ENCODE measurements at regions not wholly inside any gene's neighbourhood (a gene's known extent, or its start where the extent isn't known, plus 50 kb on each side); places are given as distances from the start of the nearest gene placed in this dataset.
"Not testable (repeated sequence)": the region's sequence is repeated elsewhere in the genome, so short reads cannot be mapped to it uniquely, and the experiment has no call there.

- H3K23ac ChIP-seq (ENCODE audit: low read length); H2BK120ac ChIP-seq (ENCODE audit: insufficient read depth, low read length, poor library complexity); H4K91ac ChIP-seq (ENCODE audit: low read depth, low read length); H3K4me1 ChIP-seq (ENCODE audit: control insufficient read depth in 1 of 2, insufficient read depth in 2 of 2, low read length in 2 of 2); H2BK5ac ChIP-seq (ENCODE audit: low read depth, low read length, poor library complexity); H4K12ac ChIP-seq (ENCODE audit: low read depth, low read length); H2AK5ac ChIP-seq (ENCODE audit: low read length); H2AFZ ChIP-seq (ENCODE audit: insufficient read depth, low read length, poor library complexity); DNase-seq; H3K27me3 ChIP-seq (ENCODE audit: insufficient read depth, low read length); H3K36me3 ChIP-seq (ENCODE audit: control insufficient read depth in 1 of 2, insufficient read depth in 2 of 2, low read length in 2 of 2); H3K4ac ChIP-seq (ENCODE audit: low read depth, low read length); H3K14ac ChIP-seq (ENCODE audit: low read length); H4K8ac ChIP-seq (ENCODE audit: low read depth, low read length); H3K79me2 ChIP-seq (ENCODE audit: control insufficient read depth, insufficient read depth, low read length, poor library complexity); H2BK12ac ChIP-seq (ENCODE audit: low read length); H3K18ac ChIP-seq (ENCODE audit: low read length); H3K79me1 ChIP-seq (ENCODE audit: low read length); H3K4me2 ChIP-seq (ENCODE audit: low read length); H3K9ac ChIP-seq (ENCODE audit: low read length); H3K4me3 ChIP-seq (ENCODE audit: low read depth, low read length); H3K27ac ChIP-seq (ENCODE audit: low read depth, low read length); H3K9me3 ChIP-seq (ENCODE audit: insufficient read depth, low read depth, low read length): not testable (repeated sequence)
- no CpG with 5 or more reads among the region's 5 CpGs for WGBS (ENCODE audit: extremely low coverage, insufficient coverage, insufficient read length)
Measured at GRCh38 chr6:130507005-130507665, 141.3 kb downstream of the TMEM200A start.

GRCh38 chr6:130507666-130508028, 141.8 kb downstream of the TMEM200A start:
- no CpG with 5 or more reads among the region's 4 CpGs for WGBS (ENCODE audit: extremely low coverage, insufficient coverage, insufficient read length)
- H3K79me2 ChIP-seq (ENCODE audit: control insufficient read depth, insufficient read depth, low read length, poor library complexity), result no peaks in the 10 kb centered on the region
- no peak overlapping the region for H3K18ac ChIP-seq (ENCODE audit: low read length)
- no peak overlapping the region for H2BK5ac ChIP-seq (ENCODE audit: low read depth, low read length, poor library complexity)
- no peaks in the 10 kb centered on the region for H3K79me1 ChIP-seq (ENCODE audit: low read length)
- no peak for DNase-seq
- no peak overlapping the region for H3K27ac ChIP-seq (ENCODE audit: low read depth, low read length)
- no peaks in the 10 kb centered on the region for H3K36me3 ChIP-seq (ENCODE audit: control insufficient read depth in 1 of 2, insufficient read depth in 2 of 2, low read length in 2 of 2)
- H3K4me3 ChIP-seq (ENCODE audit: low read depth, low read length), result no peak overlapping the region
- no peak overlapping the region for H2BK12ac ChIP-seq (ENCODE audit: low read length)
- H2BK120ac ChIP-seq (ENCODE audit: insufficient read depth, low read length, poor library complexity), result no peak overlapping the region
- no peaks in the 10 kb centered on the region for H3K27me3 ChIP-seq (ENCODE audit: insufficient read depth, low read length)
- no peak overlapping the region for H3K14ac ChIP-seq (ENCODE audit: low read length)
- no peak overlapping the region for H4K12ac ChIP-seq (ENCODE audit: low read depth, low read length)
- no peaks in the 10 kb centered on the region for H3K4me1 ChIP-seq (ENCODE audit: control insufficient read depth in 1 of 2, insufficient read depth in 2 of 2, low read length in 2 of 2)
- no peak overlapping the region for H2AK5ac ChIP-seq (ENCODE audit: low read length)
- no peak overlapping the region for H3K23ac ChIP-seq (ENCODE audit: low read length)
- H3K9me3 ChIP-seq (ENCODE audit: insufficient read depth, low read depth, low read length), result no peaks in the 10 kb centered on the region
- H3K9ac ChIP-seq (ENCODE audit: low read length), result no peak overlapping the region
- no peak overlapping the region for H4K8ac ChIP-seq (ENCODE audit: low read depth, low read length)
- H2AFZ ChIP-seq (ENCODE audit: insufficient read depth, low read length, poor library complexity), result no peak overlapping the region
- H4K91ac ChIP-seq (ENCODE audit: low read depth, low read length), result no peak overlapping the region
- H3K4ac ChIP-seq (ENCODE audit: low read depth, low read length), result no peak overlapping the region
- no peak overlapping the region for H3K4me2 ChIP-seq (ENCODE audit: low read length)

- Histone ChIP-seq H3K79me2 (ENCODE audit: control insufficient read depth, insufficient read depth, low read length, poor library complexity) (no peaks in the 10 kb centered on the region), H3K18ac (ENCODE audit: low read length) (no peak overlapping the region), H2AFZ (ENCODE audit: insufficient read depth, low read length, poor library complexity) (no peak overlapping the region), H3K27ac (ENCODE audit: low read depth, low read length) (no peak overlapping the region), H2BK120ac (ENCODE audit: insufficient read depth, low read length, poor library complexity) (no peak overlapping the region), H3K4me3 (ENCODE audit: low read depth, low read length) (no peak overlapping the region), H3K79me1 (ENCODE audit: low read length) (no peaks in the 10 kb centered on the region), H3K4ac (ENCODE audit: low read depth, low read length) (no peak overlapping the region), H4K91ac (ENCODE audit: low read depth, low read length) (no peak overlapping the region), H3K36me3 (ENCODE audit: control insufficient read depth in 1 of 2, insufficient read depth in 2 of 2, low read length in 2 of 2) (no peaks in the 10 kb centered on the region), H2AK5ac (ENCODE audit: low read length) (no peak overlapping the region), H4K12ac (ENCODE audit: low read depth, low read length) (no peak overlapping the region), H2BK5ac (ENCODE audit: low read depth, low read length, poor library complexity) (no peak overlapping the region), H4K8ac (ENCODE audit: low read depth, low read length) (no peak overlapping the region), H3K4me2 (ENCODE audit: low read length) (no peak overlapping the region), H3K14ac (ENCODE audit: low read length) (no peak overlapping the region), H3K27me3 (ENCODE audit: insufficient read depth, low read length) (no peaks in the 10 kb centered on the region), H3K23ac (ENCODE audit: low read length) (no peak overlapping the region), H2BK12ac (ENCODE audit: low read length) (no peak overlapping the region), H3K4me1 (ENCODE audit: control insufficient read depth in 1 of 2, insufficient read depth in 2 of 2, low read length in 2 of 2) (no peaks in the 10 kb centered on the region), H3K9ac (ENCODE audit: low read length) (no peak overlapping the region), H3K9me3 (ENCODE audit: insufficient read depth, low read depth, low read length) (no peaks in the 10 kb centered on the region)
- no CpG with 5 or more reads among the region's 3 CpGs for WGBS (ENCODE audit: extremely low coverage, insufficient coverage, insufficient read length)
- no peak for DNase-seq
Measured at GRCh38 chr6:130513770-130514169, 148.0 kb downstream of the TMEM200A start.

- Histone ChIP-seq H3K18ac (ENCODE audit: low read length) (no peak overlapping the region), H3K79me2 (ENCODE audit: control insufficient read depth, insufficient read depth, low read length, poor library complexity) (no peaks in the 10 kb centered on the region), H2BK120ac (ENCODE audit: insufficient read depth, low read length, poor library complexity) (no peak overlapping the region), H4K12ac (ENCODE audit: low read depth, low read length) (no peak overlapping the region), H3K4ac (ENCODE audit: low read depth, low read length) (no peak overlapping the region), H2BK12ac (ENCODE audit: low read length) (no peak overlapping the region), H2BK5ac (ENCODE audit: low read depth, low read length, poor library complexity) (no peak overlapping the region), H3K4me3 (ENCODE audit: low read depth, low read length) (no peak overlapping the region), H2AFZ (ENCODE audit: insufficient read depth, low read length, poor library complexity) (no peak overlapping the region), H3K9me3 (ENCODE audit: insufficient read depth, low read depth, low read length) (no peaks in the 10 kb centered on the region), H3K23ac (ENCODE audit: low read length) (no peak overlapping the region), H4K8ac (ENCODE audit: low read depth, low read length) (no peak overlapping the region), H2AK5ac (ENCODE audit: low read length) (no peak overlapping the region), H3K4me1 (ENCODE audit: control insufficient read depth in 1 of 2, insufficient read depth in 2 of 2, low read length in 2 of 2) (no peaks in the 10 kb centered on the region), H3K79me1 (ENCODE audit: low read length) (no peaks in the 10 kb centered on the region), H4K91ac (ENCODE audit: low read depth, low read length) (no peak overlapping the region), H3K9ac (ENCODE audit: low read length) (no peak overlapping the region), H3K36me3 (ENCODE audit: control insufficient read depth in 1 of 2, insufficient read depth in 2 of 2, low read length in 2 of 2) (no peaks in the 10 kb centered on the region), H3K14ac (ENCODE audit: low read length) (no peak overlapping the region), H3K27ac (ENCODE audit: low read depth, low read length) (no peak overlapping the region), H3K27me3 (ENCODE audit: insufficient read depth, low read length) (no peaks in the 10 kb centered on the region), H3K4me2 (ENCODE audit: low read length) (no peak overlapping the region)
- WGBS (ENCODE audit: extremely low coverage, insufficient coverage, insufficient read length), result no CpG with 5 or more reads among the region's 3 CpGs
- no peak for DNase-seq
Measured at GRCh38 chr6:130514712-130515111, 148.9 kb downstream of the TMEM200A start.

All from trophoblast cell (in vitro differentiated cells and primary cell).